ENCODE measurements at regions not wholly inside any gene's neighbourhood (a gene's known extent, or its start where the extent isn't known, plus 50 kb on each side); places are given as distances from the start of the nearest gene placed in this dataset.

- TF ChIP-seq CTCF (IDR thresholded peaks at IDR 0.05; ENCODE audit: low read length), result no peak
- no peak for TF ChIP-seq EZH2phosphoT487 (IDR thresholded peaks at IDR 0.05; ENCODE audit: low read length)
- no peak for TF ChIP-seq EZH2 (optimal IDR thresholded peaks at IDR 0.05; ENCODE audit: low read depth, low read length)
These were observed 321.2 kb downstream of the DNAJB9 start for GRCh38 chr7:108890862-108891261.

All from MM.1S (cell line).